ENCODE measurements at regions not wholly inside any gene's neighbourhood (a gene's known extent, or its start where the extent isn't known, plus 50 kb on each side); places are given as distances from the start of the nearest gene placed in this dataset.

- no peaks in the 10 kb centered on the region for H3K27me3 ChIP-seq (ENCODE audit: control insufficient read depth, insufficient read depth, low read length)
- H3K4me1 ChIP-seq (ENCODE audit: control insufficient read depth, insufficient read depth, low read length): no peaks in the 10 kb centered on the region
- H3K36me3 ChIP-seq (ENCODE audit: control insufficient read depth, insufficient read depth, low read length): no peaks in the 10 kb centered on the region
- H3K9ac ChIP-seq (ENCODE audit: low read length): no peak overlapping the region
- H3K4me3 ChIP-seq (ENCODE audit: low read length): no peak overlapping the region
- no peak overlapping the region for H3K27ac ChIP-seq (ENCODE audit: low read depth, low read length)
These were observed 218.7 kb upstream of the FGGY start for GRCh38 chr1:59078070-59078800.

GRCh38 chr1:59078866-59079265 is 218.0 kb upstream of the FGGY start:
- Histone ChIP-seq H3K27me3 (ENCODE audit: control insufficient read depth, insufficient read depth, low read length) (no peaks in the 10 kb centered on the region), H3K27ac (ENCODE audit: low read depth, low read length) (no peak overlapping the region), H3K36me3 (ENCODE audit: control insufficient read depth, insufficient read depth, low read length) (no peaks in the 10 kb centered on the region), H3K4me3 (ENCODE audit: low read length) (no peak overlapping the region), H3K4me1 (ENCODE audit: control insufficient read depth, insufficient read depth, low read length) (no peaks in the 10 kb centered on the region), H3K9ac (ENCODE audit: low read length) (no peak overlapping the region)

DNA sequence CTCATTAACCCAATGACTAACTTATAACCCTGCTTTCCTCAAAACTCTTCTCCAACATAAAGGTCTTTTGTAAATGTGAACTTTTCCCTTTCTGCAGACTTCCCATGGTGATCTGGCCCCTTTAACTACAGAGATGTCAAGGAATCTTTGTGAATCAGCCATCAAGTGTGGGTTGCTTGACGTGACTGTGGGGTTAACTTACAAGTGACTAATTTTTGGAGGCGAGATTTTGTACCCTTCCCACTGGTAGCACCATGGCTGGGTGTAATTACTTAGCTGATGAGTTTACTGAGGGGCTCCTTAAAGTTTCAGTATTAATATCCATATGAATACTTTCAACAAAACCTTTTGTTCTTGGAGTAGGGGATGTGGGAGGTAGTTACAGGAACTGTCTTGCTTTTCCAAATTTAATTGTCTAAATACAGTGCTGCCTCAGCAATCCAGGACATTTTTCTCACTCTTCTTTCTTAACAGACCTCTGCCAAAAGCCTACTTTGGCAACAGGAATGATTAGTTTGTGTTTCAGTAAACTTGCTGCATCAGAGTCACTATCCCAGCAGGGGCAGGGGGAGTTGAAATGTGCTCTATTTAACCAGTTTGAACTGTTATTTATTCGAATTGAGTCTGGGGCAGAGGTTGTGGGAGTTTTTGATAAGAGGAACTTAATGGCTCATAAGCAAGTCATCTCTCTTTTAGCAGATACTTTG is 217.3 kb upstream of the FGGY start:
- Histone ChIP-seq H3K4me3 (ENCODE audit: low read length) (no peak overlapping the region), H3K4me1 (ENCODE audit: control insufficient read depth, insufficient read depth, low read length) (peaks cover 2% of the 10 kb centered on the region), H3K27ac (ENCODE audit: low read depth, low read length) (no peak overlapping the region), H3K36me3 (ENCODE audit: control insufficient read depth, insufficient read depth, low read length) (no peaks in the 10 kb centered on the region), H3K27me3 (ENCODE audit: control insufficient read depth, insufficient read depth, low read length) (no peaks in the 10 kb centered on the region), H3K9ac (ENCODE audit: low read length) (no peak overlapping the region)

DNA sequence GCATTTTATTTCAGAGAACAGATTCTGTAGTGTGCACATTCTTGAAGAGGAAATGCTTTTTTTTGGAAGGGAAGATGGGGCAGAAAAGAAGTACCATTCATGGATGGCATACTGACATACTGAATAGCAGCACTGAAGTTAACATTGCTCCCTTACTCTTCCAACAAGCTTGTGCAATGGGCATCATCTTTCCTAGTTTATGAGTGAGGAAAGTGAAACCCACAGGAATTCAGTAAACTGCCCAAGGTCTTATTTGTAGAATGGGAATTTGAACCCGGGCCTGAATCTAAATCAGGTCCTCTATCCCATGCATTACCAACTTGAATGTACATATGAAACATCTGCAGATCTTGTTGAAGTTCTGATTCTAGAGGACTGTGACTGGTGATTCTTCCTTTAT is 215.7 kb upstream of the FGGY start:
- H3K4me3 ChIP-seq (ENCODE audit: low read length): no peak overlapping the region
- H3K36me3 ChIP-seq (ENCODE audit: control insufficient read depth, insufficient read depth, low read length): no peaks in the 10 kb centered on the region
- H3K4me1 ChIP-seq (ENCODE audit: control insufficient read depth, insufficient read depth, low read length): peaks cover 2% of the 10 kb centered on the region
- no peak overlapping the region for H3K9ac ChIP-seq (ENCODE audit: low read length)
- H3K27me3 ChIP-seq (ENCODE audit: control insufficient read depth, insufficient read depth, low read length): no peaks in the 10 kb centered on the region
- no peak overlapping the region for H3K27ac ChIP-seq (ENCODE audit: low read depth, low read length)

DNA sequence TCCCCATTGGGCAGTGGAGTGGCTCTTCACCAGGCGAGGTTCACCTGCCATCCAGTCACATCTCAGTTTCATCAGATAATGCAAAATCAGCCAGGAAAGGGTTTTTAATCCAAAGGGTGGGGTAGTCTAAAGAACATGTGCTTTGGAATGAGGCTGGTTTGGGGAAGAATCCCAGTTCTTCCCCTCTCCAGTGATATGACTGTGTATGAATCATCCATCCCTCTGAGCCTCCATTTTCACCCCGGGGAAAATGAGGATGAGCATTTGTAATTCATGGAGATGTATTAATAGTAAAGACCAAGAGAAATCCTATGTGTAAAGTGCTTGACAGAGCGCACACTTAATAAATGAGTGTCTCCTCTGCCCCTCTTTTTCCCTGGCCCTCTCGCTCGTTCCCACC is 215.1 kb upstream of the FGGY start:
- no peaks in the 10 kb centered on the region for H3K36me3 ChIP-seq (ENCODE audit: control insufficient read depth, insufficient read depth, low read length)
- H3K27me3 ChIP-seq (ENCODE audit: control insufficient read depth, insufficient read depth, low read length): no peaks in the 10 kb centered on the region
- peaks cover 2% of the 10 kb centered on the region for H3K4me1 ChIP-seq (ENCODE audit: control insufficient read depth, insufficient read depth, low read length)

DNA sequence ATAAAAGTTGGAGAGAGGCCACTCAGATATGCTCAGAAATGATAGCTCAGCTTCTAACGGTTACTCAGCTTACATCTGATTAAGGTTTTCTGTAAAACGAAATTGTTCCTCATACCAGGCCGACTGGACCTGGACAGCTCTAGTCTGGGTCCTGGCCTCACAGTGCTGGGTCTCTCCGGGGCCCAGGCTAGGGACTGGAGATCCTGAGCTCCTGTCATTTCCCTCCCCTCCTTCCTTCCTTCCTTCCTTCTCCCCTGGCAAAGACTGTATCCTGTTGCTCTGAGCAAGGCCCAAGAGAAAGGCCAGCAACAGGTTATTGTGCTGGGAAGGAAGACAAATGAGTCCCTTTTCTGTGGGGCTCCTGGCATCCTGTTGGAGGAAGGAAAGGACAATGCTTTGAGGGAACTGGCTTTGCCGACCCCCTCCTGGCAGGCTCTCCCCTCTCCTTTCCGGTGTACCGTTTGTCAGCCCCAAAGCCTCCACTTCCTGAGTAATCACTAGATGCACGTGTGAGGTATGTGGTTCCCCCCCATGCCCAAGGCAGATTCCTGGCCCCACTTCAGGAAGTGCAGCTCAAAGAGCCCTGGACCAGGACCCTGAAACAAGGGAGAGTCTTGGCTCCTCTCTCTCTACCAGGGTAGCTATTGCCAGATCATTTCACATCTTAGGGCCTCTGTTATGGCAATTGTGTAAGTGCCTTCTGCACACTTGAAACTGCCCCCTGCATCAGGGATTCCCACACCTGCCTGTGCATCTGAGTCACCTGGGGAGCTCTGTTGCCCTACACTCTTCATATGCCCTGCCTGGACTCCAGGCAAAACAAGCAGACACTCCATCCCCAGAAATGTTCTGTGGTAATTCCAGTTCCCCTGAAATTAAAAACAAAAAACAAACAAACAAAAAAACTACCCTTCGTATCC is 212.7 kb upstream of the FGGY start:
- Histone ChIP-seq H3K4me1 (ENCODE audit: control insufficient read depth, insufficient read depth, low read length) (peaks cover 2% of the 10 kb centered on the region), H3K4me3 (ENCODE audit: low read length) (no peak overlapping the region), H3K27me3 (ENCODE audit: control insufficient read depth, insufficient read depth, low read length) (no peaks in the 10 kb centered on the region), H3K36me3 (ENCODE audit: control insufficient read depth, insufficient read depth, low read length) (no peaks in the 10 kb centered on the region), H3K27ac (ENCODE audit: low read depth, low read length) (no peak overlapping the region), H3K9ac (ENCODE audit: low read length) (no peak overlapping the region)

More for the DNA sequence above, 215.1 kb upstream of the FGGY start:
- no peak overlapping the region for H3K4me3 ChIP-seq (ENCODE audit: low read length)
- H3K27ac ChIP-seq (ENCODE audit: low read depth, low read length): no peak overlapping the region
- H3K9ac ChIP-seq (ENCODE audit: low read length): no peak overlapping the region

GRCh38 chr1:59085101-59085500 is 211.8 kb upstream of the FGGY start:
- Histone ChIP-seq H3K4me1 (ENCODE audit: control insufficient read depth, insufficient read depth, low read length) (peaks cover 2% of the 10 kb centered on the region), H3K27ac (ENCODE audit: low read depth, low read length) (no peak overlapping the region), H3K4me3 (ENCODE audit: low read length) (no peak overlapping the region), H3K9ac (ENCODE audit: low read length) (no peak overlapping the region), H3K36me3 (ENCODE audit: control insufficient read depth, insufficient read depth, low read length) (no peaks in the 10 kb centered on the region), H3K27me3 (ENCODE audit: control insufficient read depth, insufficient read depth, low read length) (no peaks in the 10 kb centered on the region)

GRCh38 chr1:59089036-59089798 is 207.7 kb upstream of the FGGY start:
- Histone ChIP-seq H3K9ac (ENCODE audit: low read length) (no peak overlapping the region), H3K4me3 (ENCODE audit: low read length) (no peak overlapping the region), H3K36me3 (ENCODE audit: control insufficient read depth, insufficient read depth, low read length) (no peaks in the 10 kb centered on the region), H3K27ac (ENCODE audit: low read depth, low read length) (no peak overlapping the region), H3K27me3 (ENCODE audit: control insufficient read depth, insufficient read depth, low read length) (no peaks in the 10 kb centered on the region), H3K4me1 (ENCODE audit: control insufficient read depth, insufficient read depth, low read length) (no peaks in the 10 kb centered on the region)

DNA sequence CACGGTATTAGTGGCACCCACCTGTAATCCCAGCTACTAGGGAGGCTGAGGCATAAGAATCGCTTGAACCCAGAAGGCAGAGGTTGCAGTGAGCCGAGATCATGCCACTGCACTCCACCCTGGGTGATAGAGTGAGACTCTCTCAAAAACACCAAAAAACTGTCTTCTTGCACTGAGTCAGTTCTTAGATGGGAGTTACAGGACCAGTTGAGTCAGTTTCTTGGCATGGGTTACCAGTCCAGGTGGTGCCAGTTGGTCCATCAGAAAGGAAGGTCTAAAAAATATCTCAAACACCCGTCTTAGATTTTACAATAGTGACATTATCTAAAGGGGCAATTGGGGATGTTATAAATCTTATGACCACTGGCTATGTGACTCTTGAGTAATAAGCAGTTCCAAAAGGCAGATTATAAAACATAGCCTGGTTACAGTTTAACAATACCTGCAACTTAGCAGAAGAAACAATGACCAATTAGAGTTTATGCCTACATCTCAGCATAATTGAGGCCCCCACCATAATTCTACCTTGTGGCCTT is 206.9 kb upstream of the FGGY start:
- no peak overlapping the region for H3K9ac ChIP-seq (ENCODE audit: low read length)
- no peaks in the 10 kb centered on the region for H3K36me3 ChIP-seq (ENCODE audit: control insufficient read depth, insufficient read depth, low read length)
- H3K27ac ChIP-seq (ENCODE audit: low read depth, low read length): no peak overlapping the region
- H3K4me3 ChIP-seq (ENCODE audit: low read length): no peak overlapping the region
- H3K4me1 ChIP-seq (ENCODE audit: control insufficient read depth, insufficient read depth, low read length): no peaks in the 10 kb centered on the region
- no peaks in the 10 kb centered on the region for H3K27me3 ChIP-seq (ENCODE audit: control insufficient read depth, insufficient read depth, low read length)

DNA sequence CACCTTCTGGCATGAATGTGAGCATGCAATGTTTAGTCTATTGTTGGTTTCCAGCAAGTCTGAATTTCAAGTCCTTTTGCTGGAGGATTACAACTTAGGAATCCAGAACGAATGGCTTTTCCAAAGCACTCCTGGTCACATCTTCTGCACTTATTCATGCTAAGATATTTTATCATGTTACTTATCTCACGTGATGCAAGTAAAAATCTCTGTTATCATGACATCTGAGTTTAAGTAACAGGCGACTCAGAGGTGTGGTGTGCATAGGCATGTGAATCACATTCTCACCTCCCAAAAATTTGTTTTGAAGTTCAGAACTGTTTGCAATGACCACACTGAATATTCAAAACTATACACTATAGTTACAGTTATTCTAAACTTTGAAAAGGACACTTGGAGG is 204.8 kb upstream of the FGGY start:
- Histone ChIP-seq H3K27me3 (ENCODE audit: control insufficient read depth, insufficient read depth, low read length) (no peaks in the 10 kb centered on the region), H3K4me3 (ENCODE audit: low read length) (no peak overlapping the region), H3K9ac (ENCODE audit: low read length) (no peak overlapping the region), H3K27ac (ENCODE audit: low read depth, low read length) (no peak overlapping the region), H3K4me1 (ENCODE audit: control insufficient read depth, insufficient read depth, low read length) (no peaks in the 10 kb centered on the region), H3K36me3 (ENCODE audit: control insufficient read depth, insufficient read depth, low read length) (no peaks in the 10 kb centered on the region)

DNA sequence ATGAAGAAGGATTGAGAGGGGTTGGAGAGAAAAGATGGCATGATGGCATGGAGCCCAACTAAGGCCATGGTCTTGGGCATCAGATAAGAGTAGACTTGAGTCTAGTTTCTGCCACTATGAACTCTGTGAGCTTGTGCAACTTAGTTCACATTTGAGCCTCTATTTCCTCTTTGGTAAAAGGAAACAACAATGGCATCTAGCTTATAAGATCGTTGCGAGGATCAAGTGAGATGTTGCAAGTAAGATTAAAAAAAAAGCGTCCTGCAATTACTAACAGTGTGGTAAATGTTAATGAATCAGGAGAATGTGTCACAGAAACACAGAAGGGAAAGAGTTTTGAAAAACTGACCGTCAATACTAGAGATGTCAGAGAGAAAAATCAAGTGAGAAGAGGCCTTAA is 202.9 kb upstream of the FGGY start:
- no peak overlapping the region for H3K27ac ChIP-seq (ENCODE audit: low read depth, low read length)
- no peaks in the 10 kb centered on the region for H3K36me3 ChIP-seq (ENCODE audit: control insufficient read depth, insufficient read depth, low read length)
- H3K9ac ChIP-seq (ENCODE audit: low read length): no peak overlapping the region
- no peaks in the 10 kb centered on the region for H3K27me3 ChIP-seq (ENCODE audit: control insufficient read depth, insufficient read depth, low read length)
- no peak overlapping the region for H3K4me3 ChIP-seq (ENCODE audit: low read length)
- H3K4me1 ChIP-seq (ENCODE audit: control insufficient read depth, insufficient read depth, low read length): no peaks in the 10 kb centered on the region

GRCh38 chr1:59096501-59096900 is 200.4 kb upstream of the FGGY start:
- Histone ChIP-seq H3K4me3 (ENCODE audit: low read length) (no peak overlapping the region), H3K27ac (ENCODE audit: low read depth, low read length) (no peak overlapping the region), H3K9ac (ENCODE audit: low read length) (no peak overlapping the region), H3K36me3 (ENCODE audit: control insufficient read depth, insufficient read depth, low read length) (no peaks in the 10 kb centered on the region), H3K4me1 (ENCODE audit: control insufficient read depth, insufficient read depth, low read length) (no peaks in the 10 kb centered on the region), H3K27me3 (ENCODE audit: control insufficient read depth, insufficient read depth, low read length) (no peaks in the 10 kb centered on the region)
